Epithelial cell of proximal tubule (primary cell): ENCODE measurements at regions not wholly inside any gene's neighbourhood (a gene's known extent, or its start where the extent isn't known, plus 50 kb on each side); places are given as distances from the start of the nearest gene placed in this dataset.

Experiments
- DNase-seq: peaks from one replicate; pipeline ENCODE4 v3.0.0-alpha.2; 2011; ENCODE audit warnings: low read depth
- H3K4me3 ChIP-seq: 2 replicates; pipeline ENCODE4 v1.5.1; 2011; ENCODE audit warnings: low read depth, mild to moderate bottlenecking, low read length
- TF ChIP-seq, protein P1 (sequence below): conservative IDR thresholded peaks from 2 replicates; pipeline ENCODE4 v1.5.1; 2012; ENCODE audit warnings: low read depth, mild to moderate bottlenecking, low read length

DNA sequence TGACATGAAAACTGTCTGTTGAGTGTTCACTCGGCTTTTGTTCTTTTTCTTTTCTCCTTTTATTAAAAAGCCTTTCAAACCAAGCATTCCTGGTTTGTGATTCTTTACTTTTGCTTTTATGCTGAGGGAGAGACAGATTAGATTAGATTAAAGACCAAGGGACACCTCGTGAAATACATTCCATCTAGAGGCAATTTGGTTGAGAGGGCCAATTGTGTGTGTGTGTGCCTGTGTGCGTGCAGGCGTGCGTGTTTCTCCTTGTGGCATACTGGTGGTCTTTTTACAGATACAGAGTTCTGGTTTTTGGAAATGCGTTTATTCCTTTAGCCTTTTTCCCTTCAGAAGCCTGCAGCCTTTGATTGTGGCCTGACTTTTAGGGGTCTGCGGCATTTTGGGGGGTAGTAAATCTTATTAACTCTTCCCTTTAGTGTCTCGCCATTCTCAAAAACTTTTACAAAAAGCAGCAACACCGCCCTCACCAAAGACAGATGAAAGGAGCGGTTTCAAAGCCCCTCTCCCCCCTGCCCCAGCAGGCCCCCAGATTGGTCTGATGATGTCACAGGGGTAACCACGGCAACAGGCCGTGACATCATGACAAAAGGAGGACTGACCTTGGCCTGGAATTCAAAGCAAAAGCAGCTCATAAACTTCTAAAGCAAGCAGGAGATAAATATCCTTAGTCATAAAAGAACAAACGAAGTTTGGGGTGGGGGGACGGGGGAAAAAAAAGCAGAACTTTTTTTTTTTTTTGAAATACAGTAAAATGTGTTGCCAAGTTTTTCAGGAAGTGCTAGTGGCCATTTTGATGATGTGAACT is 84.1 kb upstream of the TBX3 start:
- DNase-seq: no peak
- H3K4me3 ChIP-seq: no peak overlapping the region
- TF ChIP-seq, protein P1, sequence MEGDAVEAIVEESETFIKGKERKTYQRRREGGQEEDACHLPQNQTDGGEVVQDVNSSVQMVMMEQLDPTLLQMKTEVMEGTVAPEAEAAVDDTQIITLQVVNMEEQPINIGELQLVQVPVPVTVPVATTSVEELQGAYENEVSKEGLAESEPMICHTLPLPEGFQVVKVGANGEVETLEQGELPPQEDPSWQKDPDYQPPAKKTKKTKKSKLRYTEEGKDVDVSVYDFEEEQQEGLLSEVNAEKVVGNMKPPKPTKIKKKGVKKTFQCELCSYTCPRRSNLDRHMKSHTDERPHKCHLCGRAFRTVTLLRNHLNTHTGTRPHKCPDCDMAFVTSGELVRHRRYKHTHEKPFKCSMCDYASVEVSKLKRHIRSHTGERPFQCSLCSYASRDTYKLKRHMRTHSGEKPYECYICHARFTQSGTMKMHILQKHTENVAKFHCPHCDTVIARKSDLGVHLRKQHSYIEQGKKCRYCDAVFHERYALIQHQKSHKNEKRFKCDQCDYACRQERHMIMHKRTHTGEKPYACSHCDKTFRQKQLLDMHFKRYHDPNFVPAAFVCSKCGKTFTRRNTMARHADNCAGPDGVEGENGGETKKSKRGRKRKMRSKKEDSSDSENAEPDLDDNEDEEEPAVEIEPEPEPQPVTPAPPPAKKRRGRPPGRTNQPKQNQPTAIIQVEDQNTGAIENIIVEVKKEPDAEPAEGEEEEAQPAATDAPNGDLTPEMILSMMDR: no peak

DNA sequence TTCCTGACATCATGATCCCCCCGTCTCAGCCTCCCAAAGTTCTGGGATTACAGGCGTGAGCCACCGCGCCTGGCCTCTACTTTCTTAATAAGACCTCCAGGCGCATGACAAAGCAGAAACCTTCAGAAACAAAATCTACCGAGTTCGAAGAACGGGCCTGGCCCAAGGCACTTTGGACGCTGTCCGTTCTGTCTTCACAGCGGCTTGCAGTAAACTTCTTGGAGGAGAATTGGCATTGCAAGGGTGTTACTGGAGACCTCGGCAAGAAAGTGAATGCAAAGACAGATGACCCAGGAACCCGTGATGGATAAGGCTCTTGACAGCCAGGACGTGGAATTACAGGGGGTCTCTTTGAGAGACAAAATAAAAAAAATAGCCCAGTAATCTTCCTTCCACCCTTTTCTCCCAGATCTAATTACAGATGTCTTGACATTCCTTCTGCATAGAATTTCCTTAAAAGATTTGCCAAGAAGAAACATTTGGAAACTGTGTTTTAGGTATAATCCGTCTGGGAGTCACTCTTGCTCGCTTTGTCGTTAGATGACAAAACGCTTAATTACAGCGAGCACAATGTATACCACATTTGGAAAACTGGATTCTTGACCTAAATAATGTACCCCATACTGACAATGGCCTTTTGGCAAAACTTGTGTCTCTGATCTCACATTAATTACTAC is 83.2 kb upstream of the TBX3 start:
- TF ChIP-seq, protein P1: no peak
- no peak for DNase-seq

DNA sequence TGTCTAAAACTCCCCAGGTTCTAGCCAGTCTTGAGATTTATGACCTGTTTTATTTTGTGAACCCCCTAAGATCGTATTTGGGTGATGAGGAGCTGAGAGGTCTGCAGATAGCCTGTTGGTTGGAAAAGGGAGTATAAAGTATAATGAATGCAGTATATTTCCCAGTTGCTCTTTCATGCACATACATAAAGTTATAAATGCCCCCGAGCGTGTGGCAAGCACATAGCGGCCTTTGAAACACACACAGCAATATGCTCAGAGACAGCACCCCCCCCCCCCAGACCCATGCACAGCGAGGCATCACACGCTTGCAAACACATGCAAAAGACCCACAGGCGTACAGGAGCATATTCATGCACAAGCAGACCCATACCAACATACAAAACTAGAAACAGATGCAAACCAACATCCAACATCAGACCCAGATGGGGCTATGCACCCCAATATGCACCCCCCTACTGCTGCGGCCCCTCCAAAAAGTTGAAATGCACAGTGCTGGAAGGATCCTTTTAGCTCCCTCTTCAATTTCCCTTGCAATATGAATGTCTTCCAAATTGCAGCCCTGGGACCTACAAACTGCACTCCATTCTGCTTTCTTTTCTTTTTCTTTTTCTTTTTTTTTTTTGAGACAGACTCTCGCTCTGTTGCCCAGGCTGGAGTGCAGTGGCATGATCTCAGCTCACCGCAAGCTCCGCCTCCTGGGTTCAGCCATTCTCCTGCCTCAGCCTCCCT is 82.2 kb upstream of the TBX3 start:
- no peak for DNase-seq
- no peak overlapping the region for H3K4me3 ChIP-seq
- TF ChIP-seq, protein P1: no peak

More for the DNA sequence above, 83.2 kb upstream of the TBX3 start:
- no peak overlapping the region for H3K4me3 ChIP-seq

DNA sequence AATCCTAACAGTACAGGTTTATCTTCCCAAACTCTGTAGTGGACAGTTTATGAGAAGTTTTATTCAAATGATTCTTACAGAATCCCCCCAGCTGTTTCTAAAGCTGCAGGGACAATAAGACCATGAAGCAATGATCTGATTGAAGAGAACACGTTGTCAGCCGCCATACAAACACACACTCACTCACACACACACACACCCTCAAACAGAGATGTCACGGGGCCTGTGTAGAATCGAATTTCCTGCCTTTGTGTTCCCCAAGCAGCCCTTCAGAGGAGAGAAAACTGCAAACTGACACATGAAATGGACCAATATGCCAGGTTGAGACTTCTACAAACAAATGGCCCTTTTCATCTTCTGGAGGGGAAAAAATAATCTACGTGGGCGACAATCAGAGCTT is 80.5 kb upstream of the TBX3 start:
- TF ChIP-seq, protein P1: no peak

DNA sequence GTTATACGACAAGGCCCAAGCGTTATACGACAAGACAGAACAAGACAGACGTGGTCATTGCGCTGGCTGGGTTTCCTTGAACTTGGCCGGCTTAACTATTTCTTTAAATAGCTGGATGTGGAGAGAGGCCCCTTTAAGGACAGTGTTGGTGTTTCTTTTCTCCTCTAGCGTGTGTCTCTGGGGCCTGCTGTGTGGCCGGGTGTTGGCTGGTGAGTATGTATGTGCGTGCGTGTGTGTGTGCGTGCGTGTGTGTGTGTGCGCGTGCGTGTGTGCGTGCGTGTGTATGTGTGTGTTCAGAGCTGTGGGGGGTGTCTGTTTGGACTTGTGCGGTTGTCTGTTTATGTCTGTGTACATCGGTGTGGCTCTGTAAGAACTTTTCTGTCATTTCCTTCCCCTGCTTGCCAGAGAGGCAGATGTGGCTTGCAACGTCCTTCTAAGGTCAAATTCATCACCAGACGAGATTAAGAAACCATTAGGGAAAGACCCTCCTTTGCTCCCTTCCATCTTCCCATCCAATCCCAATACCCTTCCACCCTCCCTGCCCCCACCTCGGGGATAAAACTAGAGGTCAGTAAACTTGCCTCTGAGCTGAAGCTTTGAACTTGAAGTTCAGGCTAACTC is 78.6 kb upstream of the TBX3 start:
- no peak overlapping the region for H3K4me3 ChIP-seq
- DNase-seq: no peak
- TF ChIP-seq, protein P1: no peak

More for the DNA sequence above, 80.5 kb upstream of the TBX3 start:
- no peak overlapping the region for H3K4me3 ChIP-seq
- no peak for DNase-seq

DNA sequence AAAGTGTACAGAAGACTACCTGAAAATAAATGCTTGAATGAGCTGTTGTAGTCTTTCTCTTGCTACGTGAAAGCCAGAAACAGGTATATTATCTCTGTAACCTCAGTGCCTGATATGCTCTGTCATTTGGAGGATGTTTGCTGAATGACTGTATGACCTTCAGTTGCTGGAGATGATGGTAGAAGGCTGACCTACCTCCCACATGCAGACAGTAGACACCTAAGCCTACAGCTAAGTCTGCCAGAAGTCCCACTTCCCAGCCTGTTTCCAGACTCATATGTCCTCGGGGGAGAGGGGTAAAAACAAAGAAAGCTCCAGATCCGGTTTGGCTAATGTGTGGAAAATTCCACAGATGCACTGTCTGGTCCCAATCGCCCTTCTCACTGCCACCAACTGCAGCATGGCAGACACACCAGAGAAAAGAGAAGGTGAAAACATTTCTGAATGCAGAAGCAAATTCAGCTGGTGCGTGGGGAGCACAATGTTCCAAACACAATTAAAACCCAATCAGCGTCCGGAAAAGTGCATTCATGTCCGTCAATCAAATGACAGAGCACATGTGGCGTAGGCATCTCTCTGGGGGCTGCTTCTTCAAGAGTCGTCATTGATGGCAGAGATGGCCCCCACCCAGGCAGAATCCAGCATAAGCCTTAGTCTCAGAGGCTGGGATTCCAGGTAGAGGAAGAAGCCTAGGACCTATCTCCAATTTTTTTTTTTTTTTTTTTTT is 76.3 kb upstream of the TBX3 start:
- H3K4me3 ChIP-seq: no peak overlapping the region
- TF ChIP-seq, protein P1: no peak
- no peak for DNase-seq
